ENCODE measurements at regions not wholly inside any gene's neighbourhood (a gene's known extent, or its start where the extent isn't known, plus 50 kb on each side); places are given as distances from the start of the nearest gene placed in this dataset.

Small RNAs in the stretch of these regions (small RNA-seq; reads per million reads assigned to genes)
- 0.65 reads per million for gene RF00156
